HFF-Myc (cell line): ENCODE measurements at regions not wholly inside any gene's neighbourhood (a gene's known extent, or its start where the extent isn't known, plus 50 kb on each side); places are given as distances from the start of the nearest gene placed in this dataset.

Source experiments
- DNase-seq: peaks from one replicate; pipeline ENCODE4 v3.0.0-alpha.2; 2011; ENCODE audit warnings: low read depth; ENCODE audit errors: extremely low read depth
- H3K4me3 ChIP-seq: replicated peaks from 2 replicates; pipeline ENCODE4 v1.5.1; 2011; ENCODE audit warnings: low read depth, mild to moderate bottlenecking, control low read depth, low read length
- CTCF ChIP-seq: IDR thresholded peaks from 2 replicates; pipeline ENCODE4 v1.5.1; 2012; ENCODE audit warnings: mild to moderate bottlenecking, low read depth, low read length, control low read depth; ENCODE audit errors: missing control alignments

- no peak for DNase-seq
- no peak for TF ChIP-seq CTCF
- H3K4me3 ChIP-seq, result no peak overlapping the region
These were observed 100.6 kb downstream of the LYZL1 start for GRCh38 chr10:29389493-29389892.

GRCh38 chr10:29389935-29390334 lies 101.1 kb downstream of the LYZL1 start:
- no peak overlapping the region for H3K4me3 ChIP-seq
- no peak for DNase-seq
- no peak for TF ChIP-seq CTCF

GRCh38 chr10:29392376-29393021 lies 103.6 kb downstream of the LYZL1 start:
- no peak overlapping the region for H3K4me3 ChIP-seq
- peak; percentile 79 for TF ChIP-seq CTCF
- DNase-seq, result no peak

- no peak for TF ChIP-seq CTCF
- DNase-seq, result no peak
- no peak overlapping the region for H3K4me3 ChIP-seq
These were observed 105.6 kb downstream of the LYZL1 start for GRCh38 chr10:29394321-29394932.

- DNase-seq, result no peak
- no peak for TF ChIP-seq CTCF
- no peak overlapping the region for H3K4me3 ChIP-seq
These were observed 106.5 kb downstream of the LYZL1 start for GRCh38 chr10:29395409-29395808.

GRCh38 chr10:29397221-29397620 lies 108.4 kb downstream of the LYZL1 start:
- DNase-seq, result no peak
- no peak overlapping the region for H3K4me3 ChIP-seq
- TF ChIP-seq CTCF, result no peak

- H3K4me3 ChIP-seq, result no peak overlapping the region
- TF ChIP-seq CTCF, result no peak
- DNase-seq, result no peak
These were observed 114.3 kb downstream of the LYZL1 start for GRCh38 chr10:29403208-29403607.
